H1 (cell line): ENCODE measurements at regions not wholly inside any gene's neighbourhood (a gene's known extent, or its start where the extent isn't known, plus 50 kb on each side); places are given as distances from the start of the nearest gene placed in this dataset.
"Not testable (repeated sequence)": the region's sequence is repeated elsewhere in the genome, so short reads cannot be mapped to it uniquely, and the experiment has no call there.

Source experiments
- CTCF ChIA-PET: fragments of 300-600 bp; sonication (Branson Sonifier 250); formaldehyde crosslinking; loops from one replicate; lab custom pipeline; 2021; ENCODE audit not compliant: partially characterized antibody; lab: Charles Lee
- POLR2A ChIA-PET: fragments of 300-600 bp; sonication (Branson Sonifier 250); formaldehyde crosslinking; loops from one replicate; lab custom pipeline; 2021; ENCODE audit warnings: inconsistent platforms; ENCODE audit not compliant: partially characterized antibody; lab: Charles Lee
- DNase-seq, 2 experiments: peaks; one replicate each; pipeline versions ENCODE4 v3.0.0 to v3.0.0-alpha.2; 2010 to 2022; ENCODE audit warnings: low spot score in 2 of 2, low read depth in 1 of 2, mixed read lengths in 1 of 2
- FAIRE-seq: peaks from 2 replicates; lab custom pipeline; 2011; peaks lifted over from hg19 to GRCh38; lab: Jason Lieb, UNC
- H2AFZ ChIP-seq: 2 replicates; pipeline ENCODE4 v1.8.1; 2012; ENCODE audit warnings: low read length, inconsistent platforms
- H2AK5ac ChIP-seq: 2 replicates; pipeline ENCODE4 v1.6.1; 2013; ENCODE audit warnings: low read depth, low read length
- H2BK120ac ChIP-seq: replicated peaks from 2 replicates; pipeline ENCODE3; 2013; ENCODE audit warnings: low read depth, low read length, inconsistent platforms
- H2BK12ac ChIP-seq: 2 replicates; pipeline ENCODE4 v1.6.1; 2013; ENCODE audit warnings: low read depth, low read length
- H2BK15ac ChIP-seq: 2 replicates; pipeline ENCODE4 v1.6.1; 2013; ENCODE audit warnings: low read length
- H2BK20ac ChIP-seq: 2 replicates; pipeline ENCODE4 v1.6.1; 2013; ENCODE audit warnings: low read length
- H2BK5ac ChIP-seq: 2 replicates; pipeline ENCODE4 v1.6.1; 2013; ENCODE audit warnings: low read depth, low read length
- H3K14ac ChIP-seq: 2 replicates; pipeline ENCODE4 v1.6.1; 2013; ENCODE audit warnings: inconsistent platforms; ENCODE audit not compliant: insufficient read length
- H3K18ac ChIP-seq: 2 replicates; pipeline ENCODE4 v1.6.1; 2013; ENCODE audit warnings: low read length; ENCODE audit errors: extremely low read depth
- H3K23ac ChIP-seq: 2 replicates; pipeline ENCODE4 v1.6.1; 2013; ENCODE audit warnings: inconsistent platforms; ENCODE audit not compliant: insufficient read length
- H3K23me2 ChIP-seq: 2 replicates; pipeline ENCODE4 v1.6.1; 2013; ENCODE audit warnings: low read depth, low read length
- H3K27ac ChIP-seq: 2 replicates; pipeline ENCODE4 v1.6.1; 2011; ENCODE audit warnings: low read depth, low read length, inconsistent platforms
- H3K27me3 ChIP-seq, 4 experiments: replicated peaks in 1 of 4; 1 replicate in 1 of 4; 2 replicates in 3 of 4; pipeline versions ENCODE4 v1.6.1 to v1.8.1; 2011 to 2013; ENCODE audit warnings: low read length in 3 of 4, mild to moderate bottlenecking in 3 of 4, inconsistent platforms in 2 of 4, mixed read lengths in 2 of 4, moderate library complexity in 1 of 4; ENCODE audit not compliant: control insufficient read depth in 3 of 4, insufficient read depth in 3 of 4; ENCODE audit errors: extremely low read depth in 1 of 4
- H3K36me3 ChIP-seq, 4 experiments: 2 replicates each; pipeline versions ENCODE4 v1.6.1 to v1.8.1; 2011 to 2013; ENCODE audit warnings: mild to moderate bottlenecking in 4 of 4, low read length in 3 of 4, moderate library complexity in 2 of 4, control low read depth in 1 of 4, inconsistent platforms in 1 of 4; ENCODE audit not compliant: insufficient read depth in 4 of 4, control insufficient read depth in 2 of 4
- H3K4ac ChIP-seq: replicated peaks from 2 replicates; pipeline ENCODE3; 2013; ENCODE audit warnings: low read length, low read depth, mixed read lengths, inconsistent platforms; ENCODE audit not compliant: insufficient read length
- H3K4me1 ChIP-seq, 4 experiments: replicated peaks in 1 of 4; 1 replicate in 1 of 4; 2 replicates in 3 of 4; pipeline versions ENCODE4 v1.6.1 to v1.8.1; 2011 to 2013; ENCODE audit warnings: low read length in 3 of 4, inconsistent platforms in 2 of 4, mixed read lengths in 1 of 4; ENCODE audit not compliant: insufficient read depth in 4 of 4, control insufficient read depth in 3 of 4
- H3K4me2 ChIP-seq, 2 experiments: 2 replicates each; pipeline versions ENCODE4 v1.6.1 to v1.8.1; 2011 to 2013; ENCODE audit warnings: low read depth in 2 of 2, low read length in 2 of 2, control low read depth in 1 of 2, inconsistent platforms in 1 of 2, mild to moderate bottlenecking in 1 of 2; ENCODE audit not compliant: insufficient read depth in 1 of 2
- H3K4me3 ChIP-seq, 4 experiments: fragments of 200-600, 300-600 bp in 1 of 4; sonication (generic), shearing (Covaris generic), sonication (Bioruptor Twin) in 1 of 4; 2 replicates each; pipeline versions ENCODE4 v1.5.1 to v1.8.1; 2011 to 2016; ENCODE audit warnings: low read length in 4 of 4, low read depth in 3 of 4, control low read depth in 2 of 4, inconsistent platforms in 2 of 4, mild to moderate bottlenecking in 2 of 4, mixed read lengths in 1 of 4, moderate library complexity in 1 of 4; ENCODE audit not compliant: insufficient read depth in 2 of 4; ENCODE audit errors: extremely low read depth in 1 of 4
- H3K56ac ChIP-seq: replicated peaks from 2 replicates; pipeline ENCODE3; 2013; ENCODE audit warnings: low read depth, mild to moderate bottlenecking, mixed read lengths, low read length, inconsistent platforms; ENCODE audit not compliant: insufficient read length
- H3K79me1 ChIP-seq: 2 replicates; pipeline ENCODE4 v1.6.1; 2013; ENCODE audit warnings: low read depth, low read length, control low read depth
- H3K79me2 ChIP-seq, 2 experiments: 2 replicates each; pipeline versions ENCODE4 v1.6.1 to v1.8.1; 2012 to 2013; ENCODE audit warnings: low read length in 2 of 2, mild to moderate bottlenecking in 2 of 2, inconsistent platforms in 1 of 2; ENCODE audit not compliant: insufficient read depth in 2 of 2, control insufficient read depth in 1 of 2
- H3K9ac ChIP-seq, 4 experiments: replicated peaks in 1 of 4; 1 replicate in 1 of 4; 2 replicates in 3 of 4; pipeline versions ENCODE4 v1.6.1 to v1.8.1; 2011 to 2013; ENCODE audit warnings: low read depth in 3 of 4, low read length in 3 of 4, control low read depth in 2 of 4, mild to moderate bottlenecking in 2 of 4, moderate library complexity in 2 of 4, inconsistent platforms in 1 of 4; ENCODE audit errors: extremely low read depth in 1 of 4
- H3K9me3 ChIP-seq, 2 experiments: 2 replicates each; pipeline versions ENCODE4 v1.6.1 to v1.8.1; 2012 to 2013; ENCODE audit warnings: mild to moderate bottlenecking in 2 of 2, moderate library complexity in 2 of 2, control low read depth in 1 of 2, inconsistent platforms in 1 of 2, low read depth in 1 of 2, low read length in 1 of 2, mixed read lengths in 1 of 2; ENCODE audit not compliant: insufficient read depth in 2 of 2
- H4K20me1 ChIP-seq, 2 experiments: replicated peaks in 1 of 2; 2 replicates each; pipeline versions ENCODE3 to v1.8.1; 2011 to 2013; ENCODE audit warnings: inconsistent platforms in 2 of 2, low read length in 2 of 2, mild to moderate bottlenecking in 1 of 2; ENCODE audit not compliant: insufficient read depth in 2 of 2, control insufficient read depth in 1 of 2
- H4K5ac ChIP-seq: 2 replicates; pipeline ENCODE4 v1.6.1; 2013; ENCODE audit warnings: low read length, low read depth, mixed read lengths, inconsistent platforms; ENCODE audit not compliant: insufficient read length
- H4K8ac ChIP-seq: 2 replicates; pipeline ENCODE4 v1.8.0; 2013; ENCODE audit warnings: mild to moderate bottlenecking, moderate library complexity, low read length, inconsistent platforms; ENCODE audit not compliant: insufficient read depth; ENCODE audit errors: extremely low read depth
- H4K91ac ChIP-seq: replicated peaks from 2 replicates; pipeline ENCODE3; 2013; ENCODE audit warnings: low read length, mixed read lengths, inconsistent platforms; ENCODE audit not compliant: insufficient read length
- WGBS, 2 experiments: shearing (Covaris generic) in 1 of 2; methylation state at CpG; one replicate each; pipeline versions ENCODE4 v1.1.6 to v1.1.7; 2013 to 2015; ENCODE audit warnings: low lambda C conversion rate in 2 of 2, mixed read lengths in 2 of 2, inconsistent platforms in 1 of 2, low coverage in 1 of 2, missing lambda C conversion rate in 1 of 2; ENCODE audit not compliant: insufficient replicate concordance in 2 of 2, insufficient coverage in 1 of 2, insufficient read length in 1 of 2; ENCODE audit errors: extremely low coverage in 1 of 2, missing lambda C conversion rate in 1 of 2; 5-methylcytosine and 5-hydroxymethylcytosine counted together

DNA sequence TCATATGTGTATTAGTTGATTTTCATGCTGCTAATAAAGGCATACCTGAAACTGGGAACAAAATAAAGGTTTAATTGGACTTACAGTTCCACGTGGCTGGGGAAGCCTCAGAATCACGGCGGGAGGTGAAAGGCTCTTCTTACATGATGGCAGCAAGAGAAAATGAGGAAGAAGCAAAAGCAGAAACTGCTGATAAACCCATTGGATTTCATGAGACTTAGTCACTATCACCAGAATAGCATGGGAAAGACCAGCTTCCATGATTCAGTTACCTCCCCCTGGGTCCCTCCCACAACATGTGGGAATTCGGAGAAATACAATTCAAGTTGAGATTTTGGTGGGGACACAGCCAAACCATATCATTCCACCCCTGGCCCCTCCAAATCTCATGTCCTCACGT is 633.4 kb downstream of the MID1IP1 start:
- POLR2A ChIA-PET, H2AK5ac ChIP-seq, H3K23ac ChIP-seq, H4K91ac ChIP-seq, H3K4me3 ChIP-seq, H3K27ac ChIP-seq, H3K9me3 ChIP-seq, H3K27me3 ChIP-seq, H3K18ac ChIP-seq, H3K23me2 ChIP-seq, H3K79me2 ChIP-seq, H4K20me1 ChIP-seq, FAIRE-seq, H3K4ac ChIP-seq, H2AFZ ChIP-seq, H2BK12ac ChIP-seq, H2BK15ac ChIP-seq, H2BK120ac ChIP-seq, H3K14ac ChIP-seq, H4K5ac ChIP-seq, H3K4me1 ChIP-seq, H3K56ac ChIP-seq, H3K9ac ChIP-seq, DNase-seq, H2BK20ac ChIP-seq, H3K4me2 ChIP-seq, H4K8ac ChIP-seq, H2BK5ac ChIP-seq, H3K79me1 ChIP-seq, H3K36me3 ChIP-seq: not testable (repeated sequence)
- 73% methylated on average over 3 of the region's 5 CpGs; no CpG with 5 or more reads in 1 of the 2 experiments for WGBS, 2 experiments
- CTCF ChIA-PET: interaction anchor here (0.9 kb wide), 1 partner anchor 52 kb away, joined by 3 read pairs; no protein-coding TSS in a partner anchor

DNA sequence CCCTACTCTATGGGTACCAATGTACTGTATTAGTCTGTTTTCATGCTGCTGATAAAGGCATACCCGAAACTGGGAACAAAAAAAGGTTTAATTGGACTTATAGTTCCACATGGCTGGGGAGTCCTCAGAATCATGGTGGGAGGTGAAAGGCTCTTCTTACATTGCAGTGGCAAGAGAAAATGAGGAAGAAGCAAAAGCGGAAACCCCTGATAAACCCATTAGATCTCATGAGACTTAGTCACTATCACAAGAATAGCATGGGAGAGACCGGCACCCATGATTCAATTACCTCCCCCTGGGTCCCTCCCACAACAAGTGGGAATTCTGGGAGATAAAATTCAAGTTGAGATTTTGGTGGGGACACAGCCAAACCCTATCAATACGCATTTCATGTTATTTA is 635.3 kb downstream of the MID1IP1 start:
- H3K14ac ChIP-seq, POLR2A ChIA-PET: not testable (repeated sequence)

More for the DNA sequence above, 635.3 kb downstream of the MID1IP1 start:
- H3K18ac ChIP-seq, H2AK5ac ChIP-seq, H3K9ac ChIP-seq, H2BK120ac ChIP-seq, CTCF ChIA-PET, H3K4me2 ChIP-seq, DNase-seq, H3K9me3 ChIP-seq, H3K4me3 ChIP-seq, H3K56ac ChIP-seq, H4K5ac ChIP-seq, H3K79me1 ChIP-seq, H3K23me2 ChIP-seq, H3K36me3 ChIP-seq, H4K8ac ChIP-seq, H2BK5ac ChIP-seq, H2BK15ac ChIP-seq, H2BK20ac ChIP-seq, H2BK12ac ChIP-seq, H3K27me3 ChIP-seq, H2AFZ ChIP-seq, FAIRE-seq, H3K79me2 ChIP-seq, H3K4ac ChIP-seq, H3K23ac ChIP-seq, H4K91ac ChIP-seq, H4K20me1 ChIP-seq, H3K4me1 ChIP-seq, H3K27ac ChIP-seq: not testable (repeated sequence)
- 100% methylated on average over 4 of the region's 4 CpGs; no CpG with 5 or more reads in 1 of the 2 experiments for WGBS, 2 experiments
